ENCODE measurements at regions not wholly inside any gene's neighbourhood (a gene's known extent, or its start where the extent isn't known, plus 50 kb on each side); places are given as distances from the start of the nearest gene placed in this dataset.
"Not testable (repeated sequence)": the region's sequence is repeated elsewhere in the genome, so short reads cannot be mapped to it uniquely, and the experiment has no call there.

DNA sequence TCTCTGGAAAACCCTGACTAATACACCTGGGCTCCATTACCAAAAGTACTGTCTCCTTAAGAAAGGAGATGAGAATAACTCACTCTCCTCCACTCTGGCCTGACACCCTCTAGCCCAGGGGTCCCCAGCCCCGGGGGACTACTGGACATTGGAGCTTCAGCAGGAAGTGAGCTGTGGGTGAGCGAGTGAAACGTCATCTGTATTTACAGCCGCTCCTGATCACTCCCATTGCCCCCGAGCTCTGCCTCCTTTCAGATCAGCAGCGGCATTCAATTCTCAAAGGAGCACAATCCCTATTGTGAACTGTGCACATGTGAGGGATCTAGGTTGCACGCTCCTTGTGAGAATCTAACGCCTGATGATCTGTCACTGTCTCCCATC lies 126.3 kb upstream of the TNRC6C start:
- no peak for DNase-seq

DNA sequence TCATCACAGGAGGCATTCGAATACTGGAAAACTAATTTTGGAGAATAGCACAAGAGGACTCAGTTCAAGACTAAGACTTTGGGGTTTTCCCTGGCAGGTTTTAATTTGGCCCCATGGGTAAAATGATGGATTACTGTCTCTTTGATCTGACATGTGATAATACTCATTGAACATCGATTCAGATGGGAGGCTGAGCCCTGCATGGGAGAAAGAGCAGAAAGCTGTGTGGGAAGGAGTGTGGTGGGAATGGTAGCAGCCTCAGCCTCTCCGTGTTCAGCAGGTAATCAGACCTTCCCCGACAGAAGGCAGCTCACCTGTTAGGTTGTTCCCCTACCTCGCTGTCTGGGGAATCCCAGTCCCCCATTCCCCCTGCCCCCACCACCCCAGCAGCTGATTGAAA lies 124.7 kb upstream of the TNRC6C start:
- DNase-seq, result no peak

DNA sequence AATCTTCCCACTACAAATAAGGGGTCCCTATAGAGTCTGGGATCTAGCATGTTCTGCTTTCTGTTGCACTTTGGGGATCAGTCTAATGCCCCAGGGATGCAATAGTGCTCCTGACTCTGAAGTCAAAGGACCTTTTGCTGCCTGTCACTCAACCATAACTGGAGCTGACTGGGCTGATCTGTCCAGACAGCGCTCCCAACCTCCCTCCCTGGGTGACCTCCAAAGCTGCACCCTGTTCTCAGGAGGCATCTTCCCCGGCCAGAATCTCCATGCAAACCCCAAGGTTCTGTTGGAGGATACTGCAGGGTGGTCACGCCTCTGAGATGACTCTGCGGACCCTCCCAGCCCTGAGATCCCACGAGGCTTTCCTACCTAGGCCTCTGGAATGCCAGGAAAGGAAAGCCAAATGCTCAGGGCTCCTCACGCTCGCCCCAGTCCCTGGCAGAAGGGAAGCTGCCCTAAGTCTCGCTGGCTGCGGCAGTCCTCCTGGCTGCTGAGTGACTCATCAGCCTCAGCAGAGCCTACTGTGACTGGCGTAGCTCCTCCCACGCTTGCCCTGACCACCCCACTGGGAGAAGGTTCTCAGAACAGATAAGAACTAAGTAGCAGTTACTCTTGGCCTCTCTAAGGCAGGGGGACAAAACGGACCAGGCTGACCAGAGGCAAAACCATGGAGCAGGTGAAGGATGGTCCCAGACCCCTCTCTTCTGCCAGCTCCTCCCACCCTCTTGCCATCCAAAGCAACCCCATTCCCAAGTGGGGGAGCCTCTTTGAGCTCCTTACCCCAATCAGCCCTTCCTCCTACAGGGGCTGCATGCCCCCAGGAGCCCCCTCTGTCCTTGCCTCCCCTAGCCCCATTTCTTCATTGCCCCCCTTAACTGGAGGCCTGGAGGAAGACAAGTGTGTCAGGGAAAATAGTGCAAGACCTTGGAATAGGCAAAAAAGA lies 124.1 kb upstream of the TNRC6C start:
- DNase-seq, result peak; percentile 44

DNA sequence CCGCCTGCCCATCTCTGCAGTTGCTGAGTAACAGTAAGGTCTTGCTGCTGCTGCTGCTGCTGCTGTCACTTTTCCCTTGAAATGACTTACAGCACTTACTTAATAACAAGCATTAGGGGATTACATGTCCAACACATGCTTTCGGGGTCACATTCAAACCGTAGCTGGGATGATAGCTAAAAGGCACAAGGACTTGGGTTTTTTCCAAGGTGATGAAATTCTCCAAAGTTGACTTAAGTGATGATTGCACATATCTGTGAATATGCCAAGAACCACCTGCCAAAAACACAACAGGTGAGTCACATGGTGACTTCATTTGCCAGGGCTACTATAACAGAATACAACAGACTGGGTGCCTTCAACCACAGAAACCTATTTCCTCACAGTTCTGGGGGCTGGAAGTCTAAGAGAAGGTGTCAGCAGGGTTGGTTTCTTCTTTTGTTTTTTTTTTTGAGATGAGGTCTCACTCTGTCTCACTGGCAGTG lies 121.9 kb upstream of the TNRC6C start:
- peak; percentile 14 for DNase-seq

DNA sequence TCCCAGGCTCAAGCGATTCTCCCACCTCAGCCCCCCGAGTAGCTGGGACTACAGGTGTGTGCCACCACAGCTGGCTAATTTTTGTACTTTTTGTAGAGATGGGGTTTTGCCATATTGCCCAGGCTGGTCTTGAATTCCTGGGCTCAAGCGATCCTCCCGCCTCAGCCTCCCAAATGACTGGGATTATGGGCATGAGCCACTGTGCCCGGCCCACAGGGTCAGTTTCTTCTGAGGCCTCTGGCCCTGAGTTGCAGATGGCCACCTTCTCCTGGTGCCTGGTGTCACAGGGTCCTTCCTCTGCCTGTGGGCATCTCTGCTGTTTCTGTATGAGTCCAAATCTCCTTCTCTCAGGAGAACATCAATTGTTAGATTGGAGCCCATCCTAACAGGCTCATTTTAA lies 121.4 kb upstream of the TNRC6C start:
- not testable (repeated sequence) for DNase-seq

DNA sequence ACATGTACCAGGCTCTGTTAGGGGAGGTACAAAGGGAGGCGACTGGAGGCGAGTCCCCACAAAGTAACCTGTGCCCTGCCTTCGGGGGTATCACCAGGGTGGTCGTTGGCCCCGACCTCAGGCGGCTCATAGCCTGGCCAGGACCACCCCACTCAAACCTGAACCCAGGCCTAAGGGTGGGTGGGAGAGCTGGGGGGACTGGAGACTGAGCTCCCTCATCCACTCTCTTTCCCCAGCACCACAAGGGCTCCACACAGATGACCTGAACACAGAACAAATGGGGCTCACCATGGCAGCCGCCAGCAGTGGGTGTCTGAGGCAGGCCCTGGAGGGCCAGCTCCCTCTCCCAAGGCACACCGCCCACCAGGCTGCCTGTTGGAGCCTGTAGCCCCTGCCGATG lies 120.6 kb upstream of the TNRC6C start:
- no peak for DNase-seq

DNA sequence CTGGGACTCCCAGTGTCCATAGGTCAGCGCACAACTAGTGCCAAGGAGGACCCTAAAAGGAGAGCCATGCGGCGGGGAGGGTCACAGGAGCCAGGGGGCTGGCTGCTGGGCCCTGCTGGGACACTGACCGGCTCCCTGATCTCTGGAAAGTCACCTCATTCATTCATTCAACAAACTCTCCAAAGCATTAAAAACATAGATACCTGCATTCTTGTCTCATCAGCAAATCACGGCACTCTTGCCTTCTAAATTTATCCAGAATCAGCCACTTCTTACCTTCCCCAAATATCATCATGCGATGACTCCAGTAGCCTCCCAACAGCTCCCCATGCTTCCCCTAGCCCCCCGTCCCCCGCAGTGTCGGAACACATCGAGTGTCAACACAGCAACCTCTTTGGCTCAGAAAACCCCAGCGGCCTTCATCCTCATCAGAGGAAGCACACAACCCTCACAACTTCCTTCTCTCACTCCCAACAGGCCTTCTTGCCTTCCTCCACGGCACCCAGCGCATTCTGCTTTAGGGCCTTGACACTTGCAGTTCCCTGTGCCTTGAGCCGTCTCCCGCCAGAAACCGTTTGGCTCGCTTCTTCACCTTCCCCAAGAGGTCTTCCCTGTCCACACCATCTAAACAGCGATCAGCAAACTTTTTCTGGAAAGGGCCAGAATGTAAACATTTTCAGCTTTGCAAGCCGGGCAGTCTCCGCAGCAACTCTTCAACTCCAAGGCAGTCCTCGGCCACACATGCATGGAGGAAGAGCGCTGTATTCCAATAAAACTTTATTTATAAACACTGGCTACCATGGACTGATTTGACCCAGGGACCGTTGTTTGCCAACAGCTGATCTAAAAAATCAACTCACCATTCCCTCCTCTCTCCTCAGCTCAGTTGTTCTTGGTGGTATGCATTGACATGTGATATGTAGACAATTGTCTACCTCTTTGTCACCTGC lies 119.5 kb upstream of the TNRC6C start:
- DNase-seq, result no peak

DNA sequence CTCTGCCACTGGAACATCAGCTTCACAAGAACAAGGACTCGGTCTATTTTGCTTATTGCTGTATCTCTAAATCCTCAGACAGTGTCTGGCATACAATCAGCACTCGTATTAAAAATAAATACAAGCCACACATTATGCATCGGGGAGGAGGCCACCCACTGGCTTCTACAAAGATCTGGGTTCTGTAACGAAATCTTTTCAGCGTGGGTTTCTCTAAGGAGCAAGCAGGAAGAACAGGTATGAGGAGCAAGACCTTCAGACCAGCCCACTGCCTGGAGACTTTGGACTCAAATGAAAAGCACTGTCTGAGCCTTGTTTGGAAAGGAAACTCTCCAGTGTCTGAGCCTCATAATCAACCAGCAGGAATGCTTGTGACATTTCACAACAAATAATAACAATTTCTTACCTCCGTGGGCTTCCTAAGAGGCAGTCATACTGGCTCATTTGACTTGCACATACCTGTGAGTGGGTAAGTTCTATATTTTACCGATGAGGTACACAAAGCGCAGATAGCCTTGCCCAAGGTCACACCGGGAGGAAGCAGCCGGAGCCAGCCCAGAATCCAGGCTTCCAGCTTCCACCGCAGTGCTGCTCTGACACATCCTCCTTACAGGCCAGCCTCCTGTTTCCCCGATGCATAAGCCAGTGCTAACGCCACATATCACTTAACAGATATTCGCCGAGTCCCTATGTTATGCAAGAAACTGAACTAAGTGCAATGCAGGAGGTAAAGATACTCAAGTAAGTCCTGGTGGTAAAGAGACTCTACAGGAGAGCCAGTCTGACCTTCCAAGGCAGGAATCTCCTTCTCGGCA lies 118.6 kb upstream of the TNRC6C start:
- DNase-seq, result no peak

DNA sequence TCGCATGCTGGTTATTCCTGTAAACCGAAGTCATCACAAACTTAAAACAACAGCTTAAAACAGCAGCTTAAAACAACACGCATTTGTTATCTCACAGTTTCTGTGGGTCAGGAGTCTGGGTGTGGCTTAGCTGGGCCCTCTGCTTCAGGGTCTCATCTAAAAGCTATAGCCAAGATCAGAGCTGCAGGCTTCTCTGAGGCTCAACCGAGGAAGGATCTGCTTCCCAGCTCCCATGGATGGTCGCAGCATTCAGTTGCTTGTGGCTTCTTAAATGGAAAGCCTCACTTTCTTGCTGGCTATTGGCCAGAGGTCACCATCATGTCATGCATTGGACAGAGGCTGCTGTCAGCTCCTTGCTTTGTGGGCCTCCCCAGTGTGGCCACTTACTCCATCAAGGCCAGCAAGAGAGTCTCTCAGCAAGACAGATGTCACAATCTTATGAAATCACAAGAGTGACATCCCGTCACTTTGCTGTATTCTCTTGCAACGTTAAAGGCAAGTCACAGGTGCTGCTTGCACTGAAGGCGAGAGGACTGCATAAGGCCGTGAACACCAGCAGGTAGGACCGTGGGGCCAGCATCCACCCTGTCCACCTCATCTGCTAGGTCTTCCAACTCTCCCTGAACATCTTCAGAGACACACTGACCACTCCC lies 117.9 kb upstream of the TNRC6C start:
- DNase-seq, result no peak

DNA sequence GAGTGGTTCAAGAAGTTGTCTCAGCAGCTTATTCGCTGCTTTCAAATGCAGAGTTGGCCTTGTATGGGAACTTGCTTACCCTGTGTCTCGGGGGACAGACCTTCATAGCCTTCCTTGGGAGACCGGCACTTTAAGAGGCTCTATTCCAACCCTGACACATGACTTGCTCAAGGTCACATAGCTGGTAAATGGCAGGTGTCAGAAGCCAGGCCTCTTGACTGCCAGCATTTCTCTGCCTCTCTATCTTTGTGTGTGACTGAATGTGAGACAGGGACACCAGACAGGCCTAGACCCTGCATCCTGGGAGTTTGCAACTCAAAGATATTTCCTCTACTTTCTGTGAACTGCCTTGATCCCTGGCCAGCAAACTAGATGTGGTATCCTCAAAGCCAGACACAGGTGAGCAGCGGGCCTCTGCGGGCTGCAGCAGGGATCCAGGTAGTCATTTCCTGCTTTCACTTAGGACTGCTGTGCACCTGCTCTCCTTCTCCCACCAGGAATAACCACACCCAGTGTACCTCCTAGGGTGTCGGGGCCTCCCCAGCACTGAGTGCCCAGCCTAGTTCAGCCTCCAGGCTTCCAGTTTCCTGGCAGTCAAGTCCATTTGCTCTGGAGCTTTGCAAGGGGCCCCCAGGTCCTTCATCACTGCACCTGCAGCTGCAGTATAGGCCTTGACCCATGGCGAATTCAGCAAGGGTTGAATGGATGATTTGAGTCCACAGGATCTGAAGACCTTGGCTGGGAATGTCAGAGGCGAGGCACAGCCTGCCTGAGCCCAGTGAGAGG lies 116.6 kb upstream of the TNRC6C start:
- DNase-seq, result no peak

DNA sequence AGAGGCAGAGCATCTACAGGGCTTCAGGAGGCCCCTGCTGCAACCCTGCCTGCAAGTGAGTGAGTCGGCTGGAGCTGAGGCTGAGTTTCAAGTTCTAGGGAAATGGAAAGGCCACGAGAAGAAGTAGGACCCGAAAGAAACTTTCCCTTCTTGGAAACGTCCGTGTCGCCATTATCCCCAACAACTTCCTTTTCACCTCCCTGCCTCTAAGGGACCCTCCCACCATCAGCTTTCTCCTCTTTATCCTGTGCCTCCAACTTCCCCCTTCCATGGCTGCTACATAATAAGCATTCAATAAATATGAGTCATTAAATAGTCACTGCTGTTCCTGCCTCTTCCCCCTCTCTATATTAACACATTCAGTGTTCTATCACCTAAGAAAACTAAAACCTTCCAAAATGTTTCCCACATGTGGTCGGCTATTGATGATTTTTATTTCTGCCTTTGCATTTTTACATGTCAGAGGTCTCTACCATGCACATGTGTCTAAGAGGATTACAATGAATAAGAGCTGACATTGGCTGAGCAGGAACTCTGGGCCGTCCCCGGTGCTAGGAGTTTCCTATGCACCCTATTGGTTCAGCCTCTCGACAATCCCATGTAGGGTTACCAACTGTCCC lies 115.9 kb upstream of the TNRC6C start:
- DNase-seq, result no peak

DNA sequence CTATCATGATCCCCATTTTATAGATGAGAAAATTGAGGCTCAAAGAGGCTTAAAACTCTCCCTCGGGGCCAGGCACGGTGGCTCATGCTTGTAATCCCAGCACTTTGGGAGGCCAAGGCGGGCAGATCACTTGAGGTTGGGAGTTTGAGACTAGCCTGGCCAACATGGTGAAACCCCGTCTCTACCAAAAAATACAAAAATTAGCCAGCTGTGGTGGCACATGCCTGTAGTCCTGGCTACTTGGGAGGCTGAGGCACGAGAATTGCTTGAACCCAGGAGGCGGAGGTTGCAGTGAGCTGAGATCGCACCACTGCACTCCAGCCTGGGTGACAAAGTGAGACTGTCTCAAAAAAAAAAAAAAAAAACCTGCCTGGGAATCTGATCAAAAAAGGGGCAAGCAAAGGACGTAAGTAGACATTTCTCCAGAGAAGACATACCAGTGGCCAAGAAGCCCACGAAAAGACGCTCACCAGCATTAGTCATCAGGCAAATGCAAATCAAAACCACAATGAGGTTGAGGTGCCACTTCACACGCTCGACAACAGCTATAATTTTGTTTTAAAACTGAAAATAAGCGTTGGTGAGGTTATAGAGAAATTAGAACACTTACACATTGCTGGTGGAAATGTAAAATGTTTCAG lies 115.1 kb upstream of the TNRC6C start:
- peak; percentile 64 for DNase-seq

DNA sequence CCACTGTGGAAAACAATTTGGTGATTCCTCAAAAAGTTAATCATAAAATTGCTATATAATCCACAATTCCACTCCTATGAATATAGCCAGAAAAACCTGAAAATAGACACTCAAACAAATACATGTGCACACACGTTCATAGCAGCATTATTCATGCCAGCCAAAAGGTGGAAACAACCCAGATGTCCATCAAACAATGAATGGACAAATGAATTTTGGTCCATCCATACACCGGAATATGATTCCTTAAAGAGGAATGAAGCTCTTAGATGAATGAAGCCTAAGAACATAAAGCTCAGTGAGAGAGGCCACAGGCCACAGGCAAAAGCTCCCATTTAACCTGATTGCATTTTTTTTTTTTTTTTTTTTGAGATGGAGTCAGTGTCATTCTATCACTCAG lies 114.6 kb upstream of the TNRC6C start:
- DNase-seq, result no peak

DNA sequence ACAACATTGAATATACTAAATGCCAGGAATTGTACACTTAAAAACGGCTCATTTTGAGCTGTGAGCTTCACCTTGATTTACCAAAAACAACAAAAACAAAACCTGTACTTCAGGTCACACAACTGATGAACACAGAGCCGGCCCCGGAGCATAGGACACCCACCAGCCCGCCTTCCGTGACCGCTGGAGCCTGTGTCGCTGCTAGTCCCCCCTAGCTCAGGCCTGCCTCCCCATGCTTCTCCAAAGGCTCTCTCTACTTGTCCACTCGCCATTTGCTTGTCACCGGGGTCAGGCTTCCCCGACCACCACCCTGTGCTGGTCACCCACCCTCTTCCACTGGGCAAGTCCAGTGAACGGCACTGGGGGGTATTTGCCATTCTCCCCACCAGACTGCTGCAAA lies 113.8 kb upstream of the TNRC6C start:
- DNase-seq, result no peak

DNA sequence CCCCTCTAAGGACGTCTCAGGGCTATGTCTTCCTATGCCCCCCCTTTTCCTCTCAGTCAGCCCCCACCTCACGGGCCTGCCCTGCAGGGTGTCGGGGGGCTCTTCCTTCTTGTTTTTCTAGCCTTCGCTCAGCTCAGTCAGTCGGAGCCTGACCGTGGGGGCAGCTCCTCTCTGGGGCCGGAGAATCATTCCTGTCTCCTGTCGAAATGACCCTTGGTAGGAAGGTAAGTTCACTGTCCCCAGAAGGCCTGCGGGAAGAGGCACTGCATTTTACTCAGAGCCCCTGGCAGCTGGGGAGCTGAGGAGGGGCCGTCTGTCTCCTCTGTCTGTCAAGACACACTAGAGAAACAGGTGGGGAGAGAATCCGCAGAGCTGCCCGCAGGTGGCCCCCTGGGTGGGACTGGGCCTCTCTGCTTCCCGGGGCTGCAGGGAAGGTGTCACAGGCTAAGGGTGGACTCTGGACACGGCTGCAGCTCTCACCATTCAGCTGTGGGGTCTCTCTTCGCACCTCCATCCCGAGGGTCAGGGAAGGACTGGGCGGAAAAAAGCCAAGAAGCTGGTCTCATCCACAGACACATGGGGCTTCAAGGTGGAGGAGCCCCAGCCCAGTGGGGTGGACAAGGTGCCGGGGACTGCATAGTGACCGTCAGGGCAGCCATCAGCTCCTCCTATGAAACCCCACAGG lies 112.8 kb upstream of the TNRC6C start:
- DNase-seq, result no peak

DNA sequence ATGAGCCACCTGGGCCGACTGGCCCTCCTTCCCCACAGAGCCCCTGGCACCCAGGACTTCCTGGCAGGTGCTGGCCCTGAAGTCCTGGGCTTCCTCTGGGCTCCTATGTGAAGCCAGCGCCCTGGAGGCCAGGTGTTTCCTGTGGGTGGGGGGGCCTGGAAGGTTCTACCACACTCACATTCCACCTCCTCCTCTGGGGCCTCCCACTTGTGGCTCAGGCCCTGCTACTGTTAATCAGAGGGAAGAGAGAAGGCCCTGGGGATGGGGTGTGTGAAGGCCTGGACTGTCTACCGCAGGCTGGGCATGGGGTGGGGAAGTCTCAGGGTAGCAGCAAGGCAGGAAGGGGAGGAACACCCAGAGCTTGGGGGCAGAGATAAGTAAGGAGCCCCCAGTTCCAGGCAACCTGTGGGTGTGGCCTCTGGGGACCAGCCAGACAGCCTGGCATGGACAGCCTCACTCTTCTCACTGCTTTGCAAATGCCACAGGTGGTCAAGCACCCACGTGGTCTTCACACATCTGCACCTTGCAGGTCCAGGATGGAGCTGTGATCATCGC lies 111.9 kb upstream of the TNRC6C start:
- DNase-seq, result peak; percentile 27

DNA sequence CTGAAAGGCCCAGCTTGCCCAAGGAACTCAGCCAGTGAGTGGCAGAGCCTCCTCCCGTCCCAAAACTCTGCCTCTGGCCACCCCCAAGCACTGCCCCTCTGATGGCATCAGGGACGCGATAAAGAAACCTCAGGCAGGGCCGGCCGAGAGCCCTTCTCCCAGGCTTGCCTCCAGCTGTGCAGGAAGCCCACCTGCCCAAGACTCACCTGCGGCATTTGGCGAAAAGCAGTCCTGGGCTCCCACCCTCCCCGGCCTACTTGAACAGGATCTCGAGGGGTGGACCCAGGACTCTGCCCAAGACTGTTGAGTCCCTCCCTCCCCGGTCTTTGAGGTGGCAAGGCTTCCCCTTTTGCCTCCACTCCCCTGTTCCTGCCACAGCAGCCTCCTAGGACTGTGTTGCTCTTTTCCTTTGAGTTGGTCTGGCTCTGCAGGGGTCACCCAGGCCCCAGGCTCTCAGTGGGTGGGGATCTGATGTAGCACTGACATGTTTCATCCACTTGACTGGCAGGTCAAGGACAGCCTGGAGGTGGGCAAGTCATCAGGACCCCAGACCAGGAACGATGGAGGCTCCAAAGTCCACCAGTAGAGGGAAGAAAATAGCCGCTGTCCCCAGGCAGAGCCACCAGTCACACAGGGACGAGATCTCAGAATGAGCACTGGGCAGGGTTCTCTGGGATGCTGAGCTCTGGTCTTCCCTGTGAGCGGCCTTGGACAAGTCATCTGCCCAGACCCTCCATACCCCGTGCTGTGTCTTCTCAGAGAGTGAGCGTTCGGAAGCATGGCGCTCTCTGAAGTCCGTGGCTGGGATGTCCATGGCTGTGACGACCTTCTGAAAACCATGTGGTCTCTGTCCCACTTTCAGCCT lies 111.0 kb upstream of the TNRC6C start:
- DNase-seq, result no peak

DNA sequence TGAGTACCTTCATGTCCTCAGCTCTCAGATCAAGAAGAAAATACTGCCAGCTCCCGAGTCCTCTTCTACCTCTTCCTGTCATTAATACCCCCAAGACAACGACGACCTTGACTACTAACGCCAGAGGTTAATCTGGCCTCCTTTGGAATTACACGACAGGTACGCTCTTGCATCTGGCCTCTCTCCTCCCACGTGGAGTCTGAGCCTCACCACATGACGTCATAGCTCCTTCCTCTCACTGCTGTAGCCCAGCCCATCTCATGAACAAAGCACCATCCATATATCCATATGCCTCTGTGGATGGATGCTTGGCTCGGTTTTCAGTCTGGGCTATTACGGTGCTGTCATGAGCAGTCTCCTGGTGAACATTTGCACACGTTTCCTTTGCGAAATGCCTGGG lies 110.2 kb upstream of the TNRC6C start:
- DNase-seq, result no peak
